ENCODE measurements at regions not wholly inside any gene's neighbourhood (a gene's known extent, or its start where the extent isn't known, plus 50 kb on each side); places are given as distances from the start of the nearest gene placed in this dataset.

- Histone ChIP-seq H2BK12ac (ENCODE audit: low read length in 2 of 2) (no peak overlapping the region), H3K4me2 (ENCODE audit: low read length, poor library complexity, severe bottlenecking) (no peak overlapping the region), H4K91ac (ENCODE audit: low read length) (no peak overlapping the region), H3K27me3 (ENCODE audit: control insufficient read depth in 1 of 2, insufficient read depth in 1 of 2, low read length in 2 of 2) (peaks cover 0 to 4% of the 10 kb centered on the region in 2 experiments), H3K27ac (ENCODE audit: low read length, poor library complexity, severe bottlenecking) (no peak overlapping the region), H3K79me1 (replicated peaks; ENCODE audit: low read length, poor library complexity, severe bottlenecking) (no peaks in the 10 kb centered on the region), H3K23ac (ENCODE audit: low read length in 2 of 2) (no peak overlapping the region), H2AFZ (ENCODE audit: low read depth, low read length) (no peak overlapping the region), H3K9me3 (ENCODE audit: control insufficient read depth, low read length) (no peaks in the 10 kb centered on the region), H3K4me3 (ENCODE audit: insufficient read depth in 1 of 2, low read depth in 1 of 2, low read length in 2 of 2) (no peak overlapping the region), H2BK15ac (ENCODE audit: low read depth, poor library complexity, severe bottlenecking) (no peak overlapping the region), H2BK120ac (ENCODE audit: low read depth, low read length) (no peak overlapping the region), H3K36me3 (ENCODE audit: control insufficient read depth in 1 of 2, insufficient read depth in 2 of 2, low read depth in 1 of 2, low read length in 2 of 2) (no peaks in the 10 kb centered on the region), H3K14ac (ENCODE audit: low read length in 2 of 2) (no peak overlapping the region), H3K9ac (ENCODE audit: low read length) (no peak overlapping the region), H2BK5ac (ENCODE audit: low read depth, low read length, poor library complexity, severe bottlenecking) (no peak overlapping the region), H3K18ac (ENCODE audit: low read depth in 1 of 2, low read length in 2 of 2) (no peak overlapping the region), H4K8ac (ENCODE audit: low read length) (no peak overlapping the region), H3K4ac (ENCODE audit: low read depth in 1 of 2, low read length in 2 of 2) (no peak overlapping the region), H2AK5ac (ENCODE audit: low read length, severe bottlenecking) (no peak overlapping the region), H3K4me1 (ENCODE audit: control insufficient read depth, insufficient read depth, low read depth, low read length) (no peaks in the 10 kb centered on the region)
- DNase-seq: no peak
- 90% methylated on average over 6 of the region's 7 CpGs for WGBS
These were observed 471.5 kb downstream of the EIPR1 start for GRCh38 chr2:2906091-2906490.

DNA sequence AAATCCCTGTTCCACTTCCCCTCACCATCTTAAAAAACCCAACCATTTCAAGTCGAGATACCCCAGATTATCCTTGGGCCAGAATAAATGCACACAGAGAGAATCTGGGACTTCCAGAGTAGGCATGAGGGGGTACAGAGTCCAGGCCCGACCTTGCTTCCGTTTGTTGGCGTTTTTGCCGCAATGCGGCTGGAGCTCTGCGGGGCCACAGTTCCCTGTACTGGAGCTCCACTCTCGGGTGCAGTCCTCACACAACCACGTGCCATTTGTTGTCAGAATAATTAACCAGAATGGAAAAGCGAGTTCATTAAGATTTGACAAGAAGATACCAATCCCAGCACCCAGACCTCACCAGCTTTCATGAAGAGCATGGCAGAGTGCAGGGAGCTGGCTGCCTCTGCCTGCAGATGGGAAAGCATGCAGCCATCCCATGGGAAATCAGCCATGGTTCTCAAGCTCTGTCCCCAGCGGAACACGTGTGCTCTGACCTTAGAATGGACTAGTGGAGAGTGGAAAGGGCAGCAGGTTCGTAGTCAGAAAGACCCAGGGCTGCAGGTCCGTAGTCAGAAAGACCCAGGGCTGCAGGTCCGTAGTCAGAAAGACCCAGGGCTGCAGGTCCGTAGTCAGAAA is 472.8 kb downstream of the EIPR1 start:
- no peak overlapping the region for H2BK120ac ChIP-seq (ENCODE audit: low read depth, low read length)
- H3K4me3 ChIP-seq (ENCODE audit: insufficient read depth in 1 of 2, low read depth in 1 of 2, low read length in 2 of 2): no peak overlapping the region

DNA sequence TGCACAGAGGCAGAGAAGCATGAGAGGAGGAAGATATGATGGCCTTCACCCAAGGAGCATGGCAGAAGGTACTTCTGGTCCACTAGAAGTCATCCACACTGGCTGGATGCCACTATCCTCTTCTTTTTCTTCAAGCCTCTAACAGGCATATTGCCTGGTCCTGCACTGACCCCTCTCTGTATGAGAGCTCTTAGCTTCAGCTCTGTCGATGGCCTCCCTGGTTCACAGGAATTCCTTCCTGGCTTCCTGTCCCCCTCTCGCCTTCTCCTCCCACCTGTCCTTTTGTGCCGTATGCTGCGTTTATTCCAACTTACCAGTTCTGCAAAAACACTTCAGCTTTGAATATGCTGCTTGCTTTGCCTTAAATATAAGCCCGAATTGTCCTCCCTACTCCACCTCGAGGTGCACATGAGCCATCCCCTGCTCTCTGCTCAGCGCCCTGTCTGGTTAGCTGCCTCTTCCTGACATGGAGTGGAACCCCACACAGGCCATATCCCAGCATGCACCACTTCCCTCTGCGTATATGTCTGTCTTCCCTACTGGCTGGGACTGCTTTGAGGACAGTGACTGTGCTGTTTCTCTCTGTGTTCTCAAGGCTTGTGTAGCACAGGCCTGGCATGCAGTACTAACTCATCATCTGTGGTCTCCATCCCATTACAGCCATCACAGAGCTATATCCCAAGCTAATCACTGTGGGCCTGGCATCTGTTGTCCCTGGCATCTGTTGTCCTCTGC is 474.9 kb downstream of the EIPR1 start:
- Histone ChIP-seq H3K14ac (ENCODE audit: low read length in 2 of 2) (no peak overlapping the region), H2BK12ac (ENCODE audit: low read length in 2 of 2) (no peak overlapping the region), H4K8ac (ENCODE audit: low read length) (no peak overlapping the region), H3K36me3 (ENCODE audit: control insufficient read depth in 1 of 2, insufficient read depth in 2 of 2, low read depth in 1 of 2, low read length in 2 of 2) (no peaks in the 10 kb centered on the region), H3K18ac (ENCODE audit: low read depth in 1 of 2, low read length in 2 of 2) (no peak overlapping the region), H3K9ac (ENCODE audit: low read length) (no peak overlapping the region), H3K27me3 (ENCODE audit: control insufficient read depth in 1 of 2, insufficient read depth in 1 of 2, low read length in 2 of 2) (peaks cover 0 to 4% of the 10 kb centered on the region in 2 experiments), H2AFZ (ENCODE audit: low read depth, low read length) (peak overlapping the region; percentile 8), H3K27ac (ENCODE audit: low read length, poor library complexity, severe bottlenecking) (no peak overlapping the region), H3K23ac (ENCODE audit: low read length in 2 of 2) (peak overlapping the region in 1 of 2 experiments; percentile 32), H4K91ac (ENCODE audit: low read length) (no peak overlapping the region), H2AK5ac (ENCODE audit: low read length, severe bottlenecking) (no peak overlapping the region), H3K4me2 (ENCODE audit: low read length, poor library complexity, severe bottlenecking) (no peak overlapping the region), H2BK5ac (ENCODE audit: low read depth, low read length, poor library complexity, severe bottlenecking) (no peak overlapping the region), H3K4me3 (ENCODE audit: insufficient read depth in 1 of 2, low read depth in 1 of 2, low read length in 2 of 2) (no peak overlapping the region), H3K4ac (ENCODE audit: low read depth in 1 of 2, low read length in 2 of 2) (no peak overlapping the region), H3K79me1 (replicated peaks; ENCODE audit: low read length, poor library complexity, severe bottlenecking) (no peaks in the 10 kb centered on the region), H3K4me1 (ENCODE audit: control insufficient read depth, insufficient read depth, low read depth, low read length) (no peaks in the 10 kb centered on the region), H3K9me3 (ENCODE audit: control insufficient read depth, low read length) (no peaks in the 10 kb centered on the region), H2BK120ac (ENCODE audit: low read depth, low read length) (no peak overlapping the region), H2BK15ac (ENCODE audit: low read depth, poor library complexity, severe bottlenecking) (no peak overlapping the region)
- no peak for DNase-seq
- WGBS: 72% methylated on average over 8 of the region's 8 CpGs

More for the DNA sequence above, 472.8 kb downstream of the EIPR1 start:
- DNase-seq: no peak
- WGBS: 76% methylated on average over 14 of the region's 16 CpGs
- Histone ChIP-seq H3K4me1 (ENCODE audit: control insufficient read depth, insufficient read depth, low read depth, low read length) (no peaks in the 10 kb centered on the region), H3K18ac (ENCODE audit: low read depth in 1 of 2, low read length in 2 of 2) (no peak overlapping the region), H3K79me1 (replicated peaks; ENCODE audit: low read length, poor library complexity, severe bottlenecking) (no peaks in the 10 kb centered on the region), H3K9me3 (ENCODE audit: control insufficient read depth, low read length) (no peaks in the 10 kb centered on the region), H3K27ac (ENCODE audit: low read length, poor library complexity, severe bottlenecking) (no peak overlapping the region), H4K8ac (ENCODE audit: low read length) (no peak overlapping the region), H3K9ac (ENCODE audit: low read length) (no peak overlapping the region), H2BK12ac (ENCODE audit: low read length in 2 of 2) (no peak overlapping the region), H2AK5ac (ENCODE audit: low read length, severe bottlenecking) (no peak overlapping the region), H2BK5ac (ENCODE audit: low read depth, low read length, poor library complexity, severe bottlenecking) (no peak overlapping the region), H3K14ac (ENCODE audit: low read length in 2 of 2) (no peak overlapping the region), H3K4me2 (ENCODE audit: low read length, poor library complexity, severe bottlenecking) (no peak overlapping the region), H3K27me3 (ENCODE audit: control insufficient read depth in 1 of 2, insufficient read depth in 1 of 2, low read length in 2 of 2) (peaks cover 0 to 4% of the 10 kb centered on the region in 2 experiments), H3K36me3 (ENCODE audit: control insufficient read depth in 1 of 2, insufficient read depth in 2 of 2, low read depth in 1 of 2, low read length in 2 of 2) (no peaks in the 10 kb centered on the region), H3K23ac (ENCODE audit: low read length in 2 of 2) (no peak overlapping the region), H3K4ac (ENCODE audit: low read depth in 1 of 2, low read length in 2 of 2) (no peak overlapping the region), H2BK15ac (ENCODE audit: low read depth, poor library complexity, severe bottlenecking) (no peak overlapping the region), H2AFZ (ENCODE audit: low read depth, low read length) (no peak overlapping the region), H4K91ac (ENCODE audit: low read length) (no peak overlapping the region)

GRCh38 chr2:2901384-2902345 is 476.0 kb downstream of the EIPR1 start:
- no peak for DNase-seq
- Histone ChIP-seq H3K9ac (ENCODE audit: low read length) (no peak overlapping the region), H4K8ac (ENCODE audit: low read length) (no peak overlapping the region), H3K36me3 (ENCODE audit: control insufficient read depth in 1 of 2, insufficient read depth in 2 of 2, low read depth in 1 of 2, low read length in 2 of 2) (no peaks in the 10 kb centered on the region), H2AK5ac (ENCODE audit: low read length, severe bottlenecking) (no peak overlapping the region), H3K4me3 (ENCODE audit: insufficient read depth in 1 of 2, low read depth in 1 of 2, low read length in 2 of 2) (peak overlapping the region in 1 of 2 experiments; percentile 17), H2BK12ac (ENCODE audit: low read length in 2 of 2) (no peak overlapping the region), H2BK5ac (ENCODE audit: low read depth, low read length, poor library complexity, severe bottlenecking) (no peak overlapping the region), H3K4me2 (ENCODE audit: low read length, poor library complexity, severe bottlenecking) (no peak overlapping the region), H2AFZ (ENCODE audit: low read depth, low read length) (no peak overlapping the region), H3K14ac (ENCODE audit: low read length in 2 of 2) (no peak overlapping the region), H4K91ac (ENCODE audit: low read length) (no peak overlapping the region), H3K27ac (ENCODE audit: low read length, poor library complexity, severe bottlenecking) (no peak overlapping the region), H3K9me3 (ENCODE audit: control insufficient read depth, low read length) (no peaks in the 10 kb centered on the region), H3K27me3 (ENCODE audit: control insufficient read depth in 1 of 2, insufficient read depth in 1 of 2, low read length in 2 of 2) (peaks cover 0 to 4% of the 10 kb centered on the region in 2 experiments), H3K18ac (ENCODE audit: low read depth in 1 of 2, low read length in 2 of 2) (no peak overlapping the region), H3K79me1 (replicated peaks; ENCODE audit: low read length, poor library complexity, severe bottlenecking) (no peaks in the 10 kb centered on the region), H3K4ac (ENCODE audit: low read depth in 1 of 2, low read length in 2 of 2) (no peak overlapping the region), H3K4me1 (ENCODE audit: control insufficient read depth, insufficient read depth, low read depth, low read length) (no peaks in the 10 kb centered on the region), H2BK120ac (ENCODE audit: low read depth, low read length) (no peak overlapping the region), H3K23ac (ENCODE audit: low read length in 2 of 2) (no peak overlapping the region), H2BK15ac (ENCODE audit: low read depth, poor library complexity, severe bottlenecking) (no peak overlapping the region)
- 52% methylated on average over 11 of the region's 13 CpGs for WGBS

Data from mesenchymal stem cell (in vitro differentiated cells and primary cell).